HG03565 (cell line): ENCODE measurements at regions not wholly inside any gene's neighbourhood (a gene's known extent, or its start where the extent isn't known, plus 50 kb on each side); places are given as distances from the start of the nearest gene placed in this dataset.
A peak's percentile ranks its signal among the peaks of the same experiment; 100 is the strongest.
"Not testable (repeated sequence)": the region's sequence is repeated elsewhere in the genome, so short reads cannot be mapped to it uniquely, and the experiment has no call there.

Experiments used
- ATAC-seq: cut with Tn5 transposase; IDR thresholded peaks from one replicate; pipeline ENCODE4 v1.9.1; 2021; ENCODE audit warnings: mild to moderate bottlenecking, moderate library complexity; ENCODE audit not compliant: unreplicated experiment

DNA sequence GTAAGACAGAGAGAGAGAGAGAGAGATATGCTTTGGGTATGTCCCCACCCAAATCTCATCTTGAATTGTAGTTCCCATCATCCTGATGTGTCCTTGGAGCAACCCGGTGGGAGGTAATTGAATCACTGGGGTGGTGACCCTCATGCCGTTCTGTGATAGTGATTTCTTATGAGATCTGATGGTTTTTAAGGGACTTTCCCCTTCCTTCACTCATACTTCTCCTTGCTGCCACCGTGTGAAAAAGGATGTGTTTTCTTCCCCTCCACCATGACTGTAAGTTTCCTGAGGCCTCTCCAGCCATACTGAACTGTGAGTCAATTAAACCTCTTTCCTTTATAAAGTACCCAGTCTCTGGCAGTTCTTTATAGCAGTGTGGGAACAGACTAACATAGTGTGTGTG lies 60.3 kb downstream of the EOMES start:
- no peak for ATAC-seq

DNA sequence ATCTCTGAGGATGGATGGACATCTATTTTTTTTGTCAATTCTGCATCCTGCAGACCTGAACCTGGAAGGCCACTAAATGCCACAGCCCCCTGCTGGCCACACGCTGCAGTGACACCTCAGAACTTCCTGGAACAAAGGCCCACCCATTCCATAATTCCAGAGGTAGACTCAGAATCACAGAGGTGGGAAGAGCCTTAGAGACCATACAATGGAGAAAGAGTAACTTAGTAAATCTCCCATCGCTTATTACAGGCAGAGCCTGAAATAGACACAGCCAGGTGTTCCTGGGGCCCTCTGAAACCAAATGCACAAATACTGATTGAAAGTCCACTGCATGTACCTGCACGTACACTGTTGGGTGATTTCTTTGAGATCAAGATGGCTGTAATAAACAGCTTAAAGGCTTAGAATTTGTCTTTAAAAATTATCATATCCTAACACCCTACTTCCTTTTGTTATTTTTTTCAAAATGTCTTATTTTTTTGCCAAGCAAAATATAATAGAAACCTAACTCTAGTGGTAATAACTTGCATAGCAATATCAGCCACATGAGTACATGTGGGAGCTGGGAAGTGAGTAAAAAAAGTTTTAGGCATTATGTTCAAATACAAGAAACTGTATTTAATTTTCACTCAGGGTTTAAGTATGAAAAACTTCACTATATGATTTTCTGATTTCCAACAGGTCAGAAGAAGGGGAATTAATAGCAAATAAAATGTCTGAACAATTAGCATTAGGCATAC lies 62.7 kb downstream of the EOMES start:
- ATAC-seq = peak; percentile 75

DNA sequence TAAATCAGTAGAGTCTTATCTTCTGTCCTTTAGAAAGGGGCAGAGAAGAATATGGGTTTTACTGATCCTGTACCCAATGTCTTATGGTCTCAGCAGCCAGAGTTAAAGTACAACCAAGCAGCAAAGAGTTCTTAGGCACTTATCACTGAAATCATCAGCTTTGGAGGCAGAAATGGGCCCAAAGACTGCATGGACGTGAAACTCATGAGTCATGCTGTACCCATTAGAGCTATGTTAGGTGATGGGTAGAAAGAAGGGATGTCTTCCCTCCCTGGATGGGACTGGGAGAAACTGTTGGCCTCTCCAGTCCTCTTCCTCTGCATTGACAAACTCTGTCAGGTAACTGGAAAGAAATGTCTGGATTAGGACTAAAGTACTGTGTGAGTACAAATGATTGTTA lies 63.4 kb downstream of the EOMES start:
- no peak for ATAC-seq

DNA sequence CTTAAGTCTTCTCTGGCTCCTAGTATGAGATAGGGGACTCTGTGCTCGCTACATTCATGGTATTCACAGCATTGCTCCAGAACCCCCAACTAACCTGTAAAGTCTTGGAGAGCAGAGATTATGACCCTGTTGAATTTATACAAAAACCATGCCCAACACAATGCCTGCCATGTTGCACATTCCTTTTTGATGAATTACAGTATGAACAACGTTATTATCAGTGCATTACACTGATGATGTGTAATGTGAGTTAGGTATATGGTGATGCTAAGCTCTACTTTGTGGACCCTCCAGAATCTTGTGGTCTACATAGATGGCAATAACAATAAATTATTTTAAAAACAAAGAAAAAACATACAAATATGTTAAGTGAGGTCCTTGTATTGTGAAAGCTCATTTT lies 64.3 kb downstream of the EOMES start:
- no peak for ATAC-seq

- no peak for ATAC-seq
Measured at GRCh38 chr3:27657404-27657803, 64.7 kb downstream of the EOMES start.

DNA sequence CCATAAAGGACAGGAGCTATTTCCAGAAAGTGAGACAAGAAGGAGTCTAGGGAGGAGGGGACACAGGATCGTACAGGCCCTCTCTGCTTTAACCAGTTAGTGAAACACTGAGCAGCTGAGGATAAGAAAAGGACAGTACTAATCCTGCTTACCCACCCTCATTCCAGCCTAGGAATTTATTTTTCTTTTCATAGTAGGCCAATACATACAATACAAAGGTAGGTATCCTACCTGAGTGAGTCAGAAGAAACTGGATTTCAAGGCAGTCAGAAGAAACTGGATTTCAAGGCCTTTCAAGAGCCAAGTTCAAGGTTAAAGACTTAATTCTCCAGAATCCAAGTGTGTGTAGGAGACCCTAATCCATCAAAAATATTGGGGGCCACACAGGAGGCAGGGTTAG lies 65.3 kb downstream of the EOMES start:
- no peak for ATAC-seq

GRCh38 chr3:27655547-27655946 lies 66.6 kb downstream of the EOMES start:
- no peak for ATAC-seq

DNA sequence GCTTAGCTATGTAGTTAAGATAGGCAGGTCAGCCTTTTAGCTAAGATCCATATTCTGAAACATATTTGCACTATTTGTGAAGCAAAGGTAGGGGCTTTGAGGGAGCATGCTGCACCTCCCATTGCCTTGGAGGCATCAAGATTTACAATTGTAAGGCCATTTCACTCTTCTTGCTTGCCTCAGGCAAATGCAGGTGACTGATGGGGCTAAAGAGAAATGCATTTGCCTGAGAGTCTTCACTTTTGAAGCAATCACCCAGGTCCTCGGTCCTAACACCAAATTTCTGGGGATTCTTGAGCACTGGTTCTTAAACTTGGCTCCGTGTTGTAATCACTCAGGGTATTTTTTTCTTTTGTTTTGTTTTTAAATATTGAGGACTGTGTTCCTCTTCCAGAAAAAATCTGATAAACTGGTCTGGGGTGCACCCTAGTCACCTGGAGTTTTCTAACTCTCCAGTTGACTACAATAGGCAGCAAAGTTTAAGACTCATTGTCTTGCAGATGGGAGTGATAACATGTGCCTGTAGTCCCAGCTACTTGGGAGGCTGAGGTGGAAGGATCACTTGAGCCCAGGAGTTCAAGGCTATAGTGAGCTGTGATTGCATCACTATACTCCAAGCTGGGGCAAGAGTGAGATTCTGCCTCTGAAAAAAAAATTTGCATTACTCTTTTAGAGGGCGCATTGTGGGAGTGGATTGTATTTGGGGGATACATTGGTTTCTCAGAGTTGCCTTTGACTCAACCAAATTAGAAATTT lies 68.1 kb downstream of the EOMES start:
- no peak for ATAC-seq

DNA sequence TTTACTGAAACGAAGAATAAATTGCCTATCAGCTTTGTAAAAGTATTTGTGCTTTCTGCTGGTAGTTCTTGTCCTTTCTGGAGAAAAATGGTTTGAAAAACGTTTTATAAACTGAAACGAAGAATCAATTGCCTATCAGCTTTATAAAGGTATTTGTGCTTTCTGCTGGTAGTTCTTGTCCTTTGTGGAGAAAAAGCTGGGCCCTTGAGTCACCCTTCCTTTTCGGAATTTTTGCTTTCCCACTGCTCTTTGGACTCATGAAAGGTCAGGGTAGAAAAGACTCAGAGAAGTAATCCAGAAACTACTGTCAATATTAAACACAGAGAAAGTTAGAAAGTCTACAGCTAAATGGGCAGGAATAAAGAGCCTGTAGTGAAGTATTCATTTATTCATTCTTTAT lies 72.8 kb downstream of the EOMES start:
- ATAC-seq = no peak

- no peak for ATAC-seq
Measured at GRCh38 chr3:27646896-27647295, 75.2 kb downstream of the EOMES start.

DNA sequence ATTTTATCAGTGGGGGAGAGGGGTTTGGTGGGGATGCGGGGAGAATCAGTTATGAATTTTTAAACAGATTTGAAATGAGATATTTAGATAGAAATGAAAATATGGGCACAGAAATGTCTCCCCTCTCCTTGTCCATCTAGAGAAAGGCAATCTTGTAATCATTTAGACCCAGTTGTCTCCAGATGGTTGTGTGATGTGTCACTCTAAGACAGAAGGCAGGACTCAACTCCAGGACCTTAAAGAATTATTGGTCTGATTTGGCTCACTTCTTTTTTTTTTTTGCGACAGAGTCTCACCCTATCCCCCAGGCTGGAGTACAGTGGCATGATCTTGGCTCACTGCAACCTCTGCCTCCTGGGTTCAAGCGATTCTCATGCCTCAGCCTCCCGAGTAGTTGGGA lies 77.2 kb downstream of the EOMES start:
- no peak for ATAC-seq

DNA sequence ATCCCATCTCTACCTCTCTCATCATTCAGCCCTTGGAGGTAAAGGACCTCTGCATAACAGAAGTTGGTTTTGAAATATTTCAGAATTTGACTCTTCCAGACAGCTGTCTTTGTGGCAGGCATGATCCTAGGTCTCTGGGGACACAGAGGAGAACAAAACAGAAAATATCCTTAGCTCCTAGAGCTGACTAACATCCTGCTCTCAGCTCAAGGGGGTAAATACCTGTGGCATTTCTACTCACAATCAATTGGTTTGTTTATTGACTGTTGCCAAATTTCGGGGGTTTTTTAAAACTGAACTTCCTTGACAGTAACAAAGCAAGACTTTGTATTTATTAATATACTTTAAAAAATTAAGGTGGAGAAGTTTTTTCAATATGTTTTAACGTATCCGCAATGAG lies 78.8 kb downstream of the EOMES start:
- no peak for ATAC-seq

DNA sequence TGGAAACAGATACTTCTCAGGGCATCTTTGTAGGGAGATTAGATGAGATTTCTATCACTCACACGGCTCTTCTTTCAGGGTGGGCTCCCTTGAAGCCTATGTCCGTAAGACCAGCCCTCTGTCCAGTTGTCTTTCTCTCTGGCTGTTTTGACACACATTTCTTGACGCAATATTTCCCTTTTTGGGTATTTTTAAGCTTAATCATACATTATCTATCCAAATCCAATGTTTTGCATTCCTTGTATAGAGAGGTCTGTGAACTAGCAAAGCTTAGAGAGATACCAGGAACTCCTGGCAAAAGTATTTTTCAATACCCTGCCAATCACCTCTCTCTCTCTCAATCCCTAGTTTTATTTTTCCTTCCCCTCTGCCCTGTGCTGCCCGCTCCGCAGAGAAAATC lies 79.3 kb downstream of the EOMES start:
- no peak for ATAC-seq

- ATAC-seq = no peak
Measured at GRCh38 chr3:27641888-27642601, 80.1 kb downstream of the EOMES start.

DNA sequence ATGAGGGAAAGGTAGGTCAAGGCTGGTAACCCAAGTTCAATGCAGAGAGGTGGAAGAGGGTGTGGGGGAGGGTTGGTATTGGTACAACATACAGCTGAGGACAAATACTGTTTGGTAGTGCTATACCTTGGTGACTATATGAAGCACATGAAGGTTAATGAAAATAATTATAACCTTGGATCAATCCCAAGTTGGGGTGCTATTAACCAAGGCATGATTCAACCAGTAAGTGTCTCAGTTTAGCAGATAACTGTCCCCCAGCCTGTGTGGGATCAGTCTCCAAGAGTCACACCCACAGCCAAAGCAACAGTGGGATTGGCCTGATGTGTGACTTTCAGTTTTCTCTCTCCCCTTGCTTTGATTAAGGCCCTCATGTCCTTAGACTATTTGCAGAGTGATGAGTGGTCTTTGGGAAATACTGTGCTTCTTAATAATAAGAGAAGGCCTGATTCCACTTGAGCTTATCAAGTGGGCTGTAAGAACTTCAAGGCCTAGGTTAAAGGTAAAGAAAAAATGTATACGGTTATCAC lies 80.8 kb downstream of the EOMES start:
- no peak for ATAC-seq

- no peak for ATAC-seq
Measured at GRCh38 chr3:27639271-27639670, 82.9 kb downstream of the EOMES start.

- no peak for ATAC-seq
Measured at GRCh38 chr3:27638594-27638993, 83.5 kb downstream of the EOMES start.

DNA sequence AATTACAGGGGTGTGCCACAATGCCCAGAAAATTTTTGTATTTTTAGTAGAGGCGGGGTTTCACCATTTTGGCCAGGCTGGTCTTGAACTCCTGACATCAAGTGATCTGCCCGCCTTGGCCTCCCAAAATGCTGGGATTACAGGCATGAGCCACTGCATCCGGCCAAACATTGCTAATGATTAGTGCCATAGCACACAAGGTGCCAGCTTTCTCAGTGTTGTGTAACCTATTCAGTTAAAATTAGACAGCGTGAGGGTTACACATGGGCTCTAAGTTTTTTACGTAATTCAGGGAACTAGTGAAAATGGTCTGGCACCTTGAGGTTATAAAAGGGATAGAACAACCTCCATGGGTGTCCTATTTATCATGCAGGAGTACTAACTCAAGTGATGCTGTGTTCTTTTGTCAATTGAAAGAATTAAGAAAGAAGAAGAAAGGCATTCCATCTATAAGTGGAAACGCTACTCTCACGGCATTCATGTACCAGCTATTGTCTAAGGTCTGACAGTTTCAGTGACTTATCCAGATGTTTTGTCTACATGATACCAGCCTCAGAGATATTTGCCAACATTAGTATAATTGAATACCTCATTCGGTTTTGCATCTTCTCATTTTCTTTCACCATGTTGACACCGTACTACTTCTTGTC lies 84.7 kb downstream of the EOMES start:
- no peak for ATAC-seq

GRCh38 chr3:27635006-27635405 lies 87.1 kb downstream of the EOMES start:
- not testable (repeated sequence) for ATAC-seq

DNA sequence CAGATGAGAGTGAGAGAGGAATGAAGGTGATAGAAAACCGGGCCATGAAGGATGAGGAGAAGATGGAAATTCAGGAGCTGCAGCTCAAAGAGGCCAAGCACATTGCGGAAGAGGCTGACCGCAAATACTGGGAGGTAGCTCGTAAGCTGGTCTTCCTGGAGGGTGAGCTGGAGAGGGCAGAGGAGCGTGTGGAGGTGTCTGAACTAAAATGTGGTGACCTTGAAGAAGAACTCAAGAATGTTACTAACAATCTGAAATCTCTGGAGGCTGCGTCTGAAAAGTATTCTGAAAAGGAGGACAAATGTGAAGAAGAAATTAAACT lies 88.9 kb downstream of the EOMES start:
- peak; percentile 6 for ATAC-seq
